ENCODE measurements at regions not wholly inside any gene's neighbourhood (a gene's known extent, or its start where the extent isn't known, plus 50 kb on each side); places are given as distances from the start of the nearest gene placed in this dataset.

DNA sequence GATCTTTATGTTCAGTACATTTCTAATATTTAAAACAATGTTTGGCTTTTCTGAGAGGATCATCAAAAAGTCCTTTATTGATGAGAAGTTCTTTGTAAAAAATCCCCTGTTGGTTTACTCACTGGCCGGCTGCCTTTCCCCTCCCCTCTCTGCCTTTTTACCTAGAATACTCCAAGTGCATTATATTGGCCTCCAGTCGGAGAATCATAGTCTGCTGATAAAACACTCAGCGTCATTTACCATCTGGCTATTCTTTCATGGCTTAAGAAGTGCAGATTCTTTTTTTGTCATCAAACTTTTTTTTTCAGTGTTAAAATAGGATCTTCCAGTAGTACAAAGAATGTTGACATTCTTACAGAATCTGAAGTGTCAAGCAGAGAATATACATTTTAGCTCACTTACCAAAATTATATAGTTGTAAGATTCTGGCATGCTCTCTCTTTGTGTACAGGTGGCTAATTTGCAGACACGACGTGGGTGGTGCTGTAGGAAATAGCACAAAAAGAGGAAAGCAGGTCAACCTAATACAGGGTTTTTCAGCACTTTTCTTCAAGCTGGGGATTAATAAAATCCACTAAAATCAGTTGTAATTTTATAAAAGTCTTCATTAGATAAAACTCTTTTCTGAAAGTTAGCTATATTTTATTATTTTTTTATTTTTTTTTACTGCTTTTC, 731.8 kb downstream of the KCTD8 start:
- DNase-seq (no peak), ATAC-seq (ENCODE audit: insufficient read depth, low FRiP score) (no peak)
- Histone ChIP-seq H3K27me3 (ENCODE audit: control insufficient read depth in 3 of 3, insufficient read depth in 3 of 3, low read length in 2 of 3) (no peaks in the 10 kb centered on the region), H3K36me3 (ENCODE audit: control insufficient read depth in 4 of 4, insufficient read depth in 4 of 4, low read length in 4 of 4) (no peaks in the 10 kb centered on the region), H3K4me3 (no peak overlapping the region), H3K27ac (ENCODE audit: low read depth in 1 of 2, low read length in 1 of 2) (no peak overlapping the region), H3K4me1 (ENCODE audit: control insufficient read depth in 5 of 5, insufficient read depth in 5 of 5, low read length in 5 of 5) (no peaks in the 10 kb centered on the region), H3K9ac (ENCODE audit: insufficient read depth in 1 of 2, low read length in 2 of 2) (no peak overlapping the region), H3K9me3 (ENCODE audit: control insufficient read depth in 4 of 4, insufficient read depth in 3 of 4, low read length in 3 of 4) (no peaks in the 10 kb centered on the region)
- 64 to 82% methylated on average over 5 of the region's 5 CpGs for WGBS, 2 donors
- TF ChIP-seq, protein P1, sequence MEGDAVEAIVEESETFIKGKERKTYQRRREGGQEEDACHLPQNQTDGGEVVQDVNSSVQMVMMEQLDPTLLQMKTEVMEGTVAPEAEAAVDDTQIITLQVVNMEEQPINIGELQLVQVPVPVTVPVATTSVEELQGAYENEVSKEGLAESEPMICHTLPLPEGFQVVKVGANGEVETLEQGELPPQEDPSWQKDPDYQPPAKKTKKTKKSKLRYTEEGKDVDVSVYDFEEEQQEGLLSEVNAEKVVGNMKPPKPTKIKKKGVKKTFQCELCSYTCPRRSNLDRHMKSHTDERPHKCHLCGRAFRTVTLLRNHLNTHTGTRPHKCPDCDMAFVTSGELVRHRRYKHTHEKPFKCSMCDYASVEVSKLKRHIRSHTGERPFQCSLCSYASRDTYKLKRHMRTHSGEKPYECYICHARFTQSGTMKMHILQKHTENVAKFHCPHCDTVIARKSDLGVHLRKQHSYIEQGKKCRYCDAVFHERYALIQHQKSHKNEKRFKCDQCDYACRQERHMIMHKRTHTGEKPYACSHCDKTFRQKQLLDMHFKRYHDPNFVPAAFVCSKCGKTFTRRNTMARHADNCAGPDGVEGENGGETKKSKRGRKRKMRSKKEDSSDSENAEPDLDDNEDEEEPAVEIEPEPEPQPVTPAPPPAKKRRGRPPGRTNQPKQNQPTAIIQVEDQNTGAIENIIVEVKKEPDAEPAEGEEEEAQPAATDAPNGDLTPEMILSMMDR (IDR thresholded peaks at IDR 0.05; ENCODE audit: control extremely low read depth, extremely low read depth) = no peak

DNA sequence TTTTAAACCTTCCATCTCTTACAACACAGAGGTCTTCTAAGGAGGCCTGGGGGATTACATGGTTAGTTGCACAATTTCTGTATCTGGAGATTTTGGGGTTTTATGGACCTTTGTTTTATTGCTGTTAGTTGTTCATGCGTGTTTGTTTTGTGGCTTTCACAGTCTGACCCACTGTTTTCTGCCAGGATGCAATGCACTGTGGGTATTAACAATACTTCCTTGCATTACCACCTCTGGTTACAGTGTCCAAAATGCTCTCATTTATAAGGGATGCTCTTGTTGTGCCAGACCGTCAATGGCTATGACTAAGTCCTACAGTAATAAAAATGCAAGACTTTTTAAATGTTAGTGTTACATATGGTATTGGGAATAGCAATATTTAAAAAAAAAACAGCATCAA, 730.2 kb downstream of the KCTD8 start:
- Histone ChIP-seq H3K4me1 (ENCODE audit: control insufficient read depth in 5 of 5, insufficient read depth in 5 of 5, low read length in 5 of 5) (no peaks in the 10 kb centered on the region), H3K9ac (ENCODE audit: insufficient read depth in 1 of 2, low read length in 2 of 2) (no peak overlapping the region), H3K4me3 (no peak overlapping the region), H3K27ac (ENCODE audit: low read depth in 1 of 2, low read length in 1 of 2) (no peak overlapping the region), H3K9me3 (ENCODE audit: control insufficient read depth in 4 of 4, insufficient read depth in 3 of 4, low read length in 3 of 4) (no peaks in the 10 kb centered on the region), H3K36me3 (ENCODE audit: control insufficient read depth in 4 of 4, insufficient read depth in 4 of 4, low read length in 4 of 4) (no peaks in the 10 kb centered on the region), H3K27me3 (ENCODE audit: control insufficient read depth in 3 of 3, insufficient read depth in 3 of 3, low read length in 2 of 3) (no peaks in the 10 kb centered on the region)
- 91 to 93% methylated on average over 2 of the region's 2 CpGs for WGBS, 2 donors
- no peak for ATAC-seq (ENCODE audit: insufficient read depth, low FRiP score)
- DNase-seq = no peak
- TF ChIP-seq, protein P1 (IDR thresholded peaks at IDR 0.05; ENCODE audit: control extremely low read depth, extremely low read depth) = no peak

DNA sequence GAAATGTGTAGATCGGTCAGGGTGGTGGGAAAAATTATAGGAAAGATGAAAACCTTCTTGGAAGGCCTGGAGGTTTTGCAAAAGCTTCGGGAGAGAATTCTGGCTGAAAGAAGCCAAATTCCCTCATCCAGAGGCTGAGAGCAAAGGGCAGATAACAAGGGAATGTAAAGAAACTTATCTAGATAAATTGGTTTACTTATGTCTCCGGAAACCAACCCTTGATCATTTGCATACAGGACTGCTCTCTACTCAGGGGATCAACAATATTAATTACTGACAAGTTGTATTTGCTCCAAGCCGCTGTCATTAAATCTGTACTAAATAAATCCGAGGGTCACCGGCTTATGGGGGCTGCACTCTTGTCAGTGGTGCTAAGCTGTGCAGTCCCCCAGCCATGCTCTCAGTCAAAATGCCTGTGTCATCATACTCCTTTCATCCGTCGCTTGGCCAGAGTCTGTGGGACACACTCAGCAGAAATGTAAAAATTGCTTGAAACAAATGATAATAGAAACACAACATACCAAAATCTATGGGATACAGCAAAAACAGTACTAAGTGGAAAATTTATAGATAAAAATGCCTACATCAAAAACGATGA, 715.7 kb downstream of the KCTD8 start:
- H3K4me1 ChIP-seq (ENCODE audit: control insufficient read depth in 5 of 5, insufficient read depth in 5 of 5, low read length in 5 of 5) = no peaks in the 10 kb centered on the region
- no peak overlapping the region for H3K27ac ChIP-seq (ENCODE audit: low read depth in 1 of 2, low read length in 1 of 2)
- 58 to 74% methylated on average over 9 of the region's 9 CpGs for WGBS, 2 donors
- no peak overlapping the region for H3K9ac ChIP-seq (ENCODE audit: insufficient read depth in 1 of 2, low read length in 2 of 2)
- no peaks in the 10 kb centered on the region for H3K27me3 ChIP-seq (ENCODE audit: control insufficient read depth in 3 of 3, insufficient read depth in 3 of 3, low read length in 2 of 3)
- no peaks in the 10 kb centered on the region for H3K36me3 ChIP-seq (ENCODE audit: control insufficient read depth in 4 of 4, insufficient read depth in 4 of 4, low read length in 4 of 4)
- ATAC-seq (ENCODE audit: insufficient read depth, low FRiP score) (no peak), DNase-seq (no peak)
- TF ChIP-seq, protein P1 (IDR thresholded peaks at IDR 0.05; ENCODE audit: control extremely low read depth, extremely low read depth) = no peak
- peaks cover 0 to 6% (median 2%) of the 10 kb centered on the region in 4 donors for H3K9me3 ChIP-seq (ENCODE audit: control insufficient read depth in 4 of 4, insufficient read depth in 3 of 4, low read length in 3 of 4)
- H3K4me3 ChIP-seq = no peak overlapping the region

All from lung (tissue), 11 donors.